ENCODE measurements at regions not wholly inside any gene's neighbourhood (a gene's known extent, or its start where the extent isn't known, plus 50 kb on each side); places are given as distances from the start of the nearest gene placed in this dataset.

- Histone ChIP-seq H3K4me1 (ENCODE audit: insufficient read depth, low read length, severe bottlenecking) (no peaks in the 10 kb centered on the region), H3K27ac (ENCODE audit: low read depth, low read length, poor library complexity, severe bottlenecking) (no peak overlapping the region), H3K27me3 (ENCODE audit: insufficient read depth, low read length) (no peaks in the 10 kb centered on the region), H3K4me2 (ENCODE audit: low read length) (no peak overlapping the region), H3K9me3 (ENCODE audit: low read length) (no peaks in the 10 kb centered on the region), H2AFZ (ENCODE audit: low read length) (no peak overlapping the region), H4K20me1 (ENCODE audit: insufficient read depth, low read length) (no peaks in the 10 kb centered on the region), H3K9me2 (ENCODE audit: low read depth, low read length) (no peaks in the 10 kb centered on the region), H3F3A (ENCODE audit: insufficient read depth, low read length) (no peaks in the 10 kb centered on the region), H3K36me3 (ENCODE audit: insufficient read depth, low read length) (no peaks in the 10 kb centered on the region), H3K4me3 (ENCODE audit: low read depth, low read length, poor library complexity, severe bottlenecking) (no peak overlapping the region), H3K79me2 (ENCODE audit: insufficient read depth, low read length) (no peaks in the 10 kb centered on the region), H3K9ac (ENCODE audit: low read length) (no peak overlapping the region)
- TF ChIP-seq EZH2 (IDR thresholded peaks at IDR 0.05; ENCODE audit: borderline replicate concordance, low read length) = no peak
- TF ChIP-seq CTCF (IDR thresholded peaks at IDR 0.05; ENCODE audit: low read length) = no peak
These were observed 57.3 kb upstream of the FGFR2 start for GRCh38 chr10:121655254-121656144.

GRCh38 chr10:121654021-121654545, 55.8 kb upstream of the FGFR2 start:
- H3F3A ChIP-seq (ENCODE audit: insufficient read depth, low read length) = no peaks in the 10 kb centered on the region
- no peak overlapping the region for H3K4me3 ChIP-seq (ENCODE audit: low read depth, low read length, poor library complexity, severe bottlenecking)
- H3K36me3 ChIP-seq (ENCODE audit: insufficient read depth, low read length) = no peaks in the 10 kb centered on the region
- no peaks in the 10 kb centered on the region for H3K4me1 ChIP-seq (ENCODE audit: insufficient read depth, low read length, severe bottlenecking)
- no peak overlapping the region for H3K27ac ChIP-seq (ENCODE audit: low read depth, low read length, poor library complexity, severe bottlenecking)
- no peaks in the 10 kb centered on the region for H3K79me2 ChIP-seq (ENCODE audit: insufficient read depth, low read length)
- TF ChIP-seq EZH2 (IDR thresholded peaks at IDR 0.05; ENCODE audit: borderline replicate concordance, low read length) = no peak
- TF ChIP-seq CTCF (IDR thresholded peaks at IDR 0.05; ENCODE audit: low read length) = no peak
- H3K9ac ChIP-seq (ENCODE audit: low read length) = no peak overlapping the region
- no peaks in the 10 kb centered on the region for H3K9me3 ChIP-seq (ENCODE audit: low read length)
- no peaks in the 10 kb centered on the region for H4K20me1 ChIP-seq (ENCODE audit: insufficient read depth, low read length)
- H2AFZ ChIP-seq (ENCODE audit: low read length) = no peak overlapping the region
- no peak overlapping the region for H3K4me2 ChIP-seq (ENCODE audit: low read length)
- H3K27me3 ChIP-seq (ENCODE audit: insufficient read depth, low read length) = no peaks in the 10 kb centered on the region
- no peaks in the 10 kb centered on the region for H3K9me2 ChIP-seq (ENCODE audit: low read depth, low read length)

- no peak overlapping the region for H3K9ac ChIP-seq (ENCODE audit: low read length)
- H3K9me3 ChIP-seq (ENCODE audit: low read length) = no peaks in the 10 kb centered on the region
- no peak overlapping the region for H3K27ac ChIP-seq (ENCODE audit: low read depth, low read length, poor library complexity, severe bottlenecking)
- TF ChIP-seq EZH2 (IDR thresholded peaks at IDR 0.05; ENCODE audit: borderline replicate concordance, low read length) = no peak
- no peak for TF ChIP-seq CTCF (IDR thresholded peaks at IDR 0.05; ENCODE audit: low read length)
- H2AFZ ChIP-seq (ENCODE audit: low read length) = no peak overlapping the region
- no peaks in the 10 kb centered on the region for H3K36me3 ChIP-seq (ENCODE audit: insufficient read depth, low read length)
- no peaks in the 10 kb centered on the region for H3K27me3 ChIP-seq (ENCODE audit: insufficient read depth, low read length)
- no peaks in the 10 kb centered on the region for H3F3A ChIP-seq (ENCODE audit: insufficient read depth, low read length)
- no peaks in the 10 kb centered on the region for H4K20me1 ChIP-seq (ENCODE audit: insufficient read depth, low read length)
- H3K79me2 ChIP-seq (ENCODE audit: insufficient read depth, low read length) = no peaks in the 10 kb centered on the region
- no peaks in the 10 kb centered on the region for H3K9me2 ChIP-seq (ENCODE audit: low read depth, low read length)
- no peak overlapping the region for H3K4me2 ChIP-seq (ENCODE audit: low read length)
- no peak overlapping the region for H3K4me3 ChIP-seq (ENCODE audit: low read depth, low read length, poor library complexity, severe bottlenecking)
- no peaks in the 10 kb centered on the region for H3K4me1 ChIP-seq (ENCODE audit: insufficient read depth, low read length, severe bottlenecking)
These were observed 55.4 kb upstream of the FGFR2 start for GRCh38 chr10:121653608-121654007.

Data from OCI-LY1 (cell line).